ENCODE measurements at regions not wholly inside any gene's neighbourhood (a gene's known extent, or its start where the extent isn't known, plus 50 kb on each side); places are given as distances from the start of the nearest gene placed in this dataset.

DNA sequence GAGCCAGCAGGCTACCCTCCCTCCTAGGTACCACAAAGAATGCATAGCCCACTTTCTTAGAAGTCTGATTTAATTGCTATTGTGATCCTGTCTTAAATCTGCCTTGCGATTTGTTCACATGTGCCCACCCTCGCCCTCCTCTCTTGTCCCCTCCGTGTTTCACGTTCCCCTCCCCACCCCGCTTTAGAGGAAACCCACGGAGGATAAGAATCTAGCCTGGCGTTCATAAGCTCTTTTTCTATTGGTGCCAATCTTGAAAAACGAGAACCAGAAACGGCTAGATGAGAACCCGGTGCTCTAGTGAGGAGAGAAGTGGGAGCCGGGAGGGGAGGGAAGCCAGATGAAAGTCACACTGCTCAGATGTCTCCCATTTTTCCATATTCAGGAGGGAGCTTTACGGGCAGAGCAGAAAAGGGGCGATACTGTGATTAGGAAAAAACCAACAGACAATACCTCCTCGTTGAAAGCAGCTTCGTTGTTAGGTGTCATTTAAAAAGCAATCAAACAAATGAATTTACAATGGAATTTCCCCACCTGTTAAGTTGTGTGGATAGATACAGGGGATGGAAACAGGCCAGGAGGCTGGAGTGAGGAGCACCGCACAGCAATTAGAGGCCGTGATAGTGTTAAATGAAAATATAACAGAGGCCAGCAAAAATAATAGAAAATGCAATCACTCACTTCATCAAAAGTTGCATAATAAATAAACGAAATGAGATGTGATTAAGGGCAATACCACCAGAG is 272.1 kb downstream of the GATA3 start:
- H3K4me1 ChIP-seq: no peaks in the 10 kb centered on the region
- H3K36me3 ChIP-seq: no peaks in the 10 kb centered on the region
- TF ChIP-seq, protein P1, sequence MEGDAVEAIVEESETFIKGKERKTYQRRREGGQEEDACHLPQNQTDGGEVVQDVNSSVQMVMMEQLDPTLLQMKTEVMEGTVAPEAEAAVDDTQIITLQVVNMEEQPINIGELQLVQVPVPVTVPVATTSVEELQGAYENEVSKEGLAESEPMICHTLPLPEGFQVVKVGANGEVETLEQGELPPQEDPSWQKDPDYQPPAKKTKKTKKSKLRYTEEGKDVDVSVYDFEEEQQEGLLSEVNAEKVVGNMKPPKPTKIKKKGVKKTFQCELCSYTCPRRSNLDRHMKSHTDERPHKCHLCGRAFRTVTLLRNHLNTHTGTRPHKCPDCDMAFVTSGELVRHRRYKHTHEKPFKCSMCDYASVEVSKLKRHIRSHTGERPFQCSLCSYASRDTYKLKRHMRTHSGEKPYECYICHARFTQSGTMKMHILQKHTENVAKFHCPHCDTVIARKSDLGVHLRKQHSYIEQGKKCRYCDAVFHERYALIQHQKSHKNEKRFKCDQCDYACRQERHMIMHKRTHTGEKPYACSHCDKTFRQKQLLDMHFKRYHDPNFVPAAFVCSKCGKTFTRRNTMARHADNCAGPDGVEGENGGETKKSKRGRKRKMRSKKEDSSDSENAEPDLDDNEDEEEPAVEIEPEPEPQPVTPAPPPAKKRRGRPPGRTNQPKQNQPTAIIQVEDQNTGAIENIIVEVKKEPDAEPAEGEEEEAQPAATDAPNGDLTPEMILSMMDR (IDR thresholded peaks at IDR 0.05): no peak
- H3K4me3 ChIP-seq: no peak overlapping the region
- H3K27ac ChIP-seq: no peak overlapping the region
- no peaks in the 10 kb centered on the region for H3K9me3 ChIP-seq
- DNase-seq (ENCODE audit: low spot score): no peak
- H3K27me3 ChIP-seq: no peaks in the 10 kb centered on the region

DNA sequence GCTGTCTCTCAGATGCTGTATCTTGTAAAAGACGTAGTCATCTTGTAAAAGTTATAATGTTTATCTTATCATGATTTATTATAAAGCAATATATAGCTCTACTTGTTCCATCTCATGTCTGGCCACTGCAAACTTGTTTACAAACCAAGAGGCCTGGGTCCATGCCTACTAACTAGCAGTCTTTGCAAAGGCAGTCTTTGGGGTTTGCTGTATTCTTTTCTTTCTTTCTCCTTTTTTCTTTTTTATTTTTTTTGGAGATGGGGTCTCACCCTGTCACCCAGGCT is 272.6 kb downstream of the GATA3 start:
- DNase-seq (ENCODE audit: low spot score): no peak
- TF ChIP-seq, protein P1 (IDR thresholded peaks at IDR 0.05): no peak
- no peaks in the 10 kb centered on the region for H3K9me3 ChIP-seq
- H3K36me3 ChIP-seq: no peaks in the 10 kb centered on the region
- no peak overlapping the region for H3K4me3 ChIP-seq
- H3K27ac ChIP-seq: no peak overlapping the region
- H3K27me3 ChIP-seq: no peaks in the 10 kb centered on the region
- peaks cover 0 to under 1% of the 10 kb centered on the region in 2 donors for H3K4me1 ChIP-seq

DNA sequence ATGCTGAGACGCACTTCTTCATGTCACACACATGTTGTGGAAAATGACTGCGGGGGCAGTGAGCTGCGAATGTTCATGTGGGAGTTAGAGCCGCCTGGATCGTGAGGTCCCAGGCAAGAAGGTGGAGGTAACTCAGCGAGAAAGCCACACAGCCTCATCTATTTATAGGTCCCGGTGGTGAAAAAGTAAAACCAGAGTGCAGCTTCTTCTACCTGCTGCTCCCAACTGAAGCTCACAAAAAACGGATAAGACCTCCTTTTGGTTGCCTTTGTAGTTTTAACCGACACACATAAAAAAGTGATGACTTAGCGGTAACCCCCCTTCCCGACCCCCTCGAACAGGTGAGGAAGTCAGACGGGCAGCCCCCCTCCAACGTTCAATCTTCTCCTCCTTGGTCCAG is 276.9 kb downstream of the GATA3 start:
- Histone ChIP-seq H3K36me3 (no peaks in the 10 kb centered on the region), H3K4me1 (peaks cover 0 to 6% of the 10 kb centered on the region in 2 donors), H3K27ac (no peak overlapping the region), H3K4me3 (no peak overlapping the region), H3K9me3 (no peaks in the 10 kb centered on the region), H3K27me3 (no peaks in the 10 kb centered on the region)
- TF ChIP-seq, protein P1 (IDR thresholded peaks at IDR 0.05): no peak
- no peak for DNase-seq (ENCODE audit: low spot score)

DNA sequence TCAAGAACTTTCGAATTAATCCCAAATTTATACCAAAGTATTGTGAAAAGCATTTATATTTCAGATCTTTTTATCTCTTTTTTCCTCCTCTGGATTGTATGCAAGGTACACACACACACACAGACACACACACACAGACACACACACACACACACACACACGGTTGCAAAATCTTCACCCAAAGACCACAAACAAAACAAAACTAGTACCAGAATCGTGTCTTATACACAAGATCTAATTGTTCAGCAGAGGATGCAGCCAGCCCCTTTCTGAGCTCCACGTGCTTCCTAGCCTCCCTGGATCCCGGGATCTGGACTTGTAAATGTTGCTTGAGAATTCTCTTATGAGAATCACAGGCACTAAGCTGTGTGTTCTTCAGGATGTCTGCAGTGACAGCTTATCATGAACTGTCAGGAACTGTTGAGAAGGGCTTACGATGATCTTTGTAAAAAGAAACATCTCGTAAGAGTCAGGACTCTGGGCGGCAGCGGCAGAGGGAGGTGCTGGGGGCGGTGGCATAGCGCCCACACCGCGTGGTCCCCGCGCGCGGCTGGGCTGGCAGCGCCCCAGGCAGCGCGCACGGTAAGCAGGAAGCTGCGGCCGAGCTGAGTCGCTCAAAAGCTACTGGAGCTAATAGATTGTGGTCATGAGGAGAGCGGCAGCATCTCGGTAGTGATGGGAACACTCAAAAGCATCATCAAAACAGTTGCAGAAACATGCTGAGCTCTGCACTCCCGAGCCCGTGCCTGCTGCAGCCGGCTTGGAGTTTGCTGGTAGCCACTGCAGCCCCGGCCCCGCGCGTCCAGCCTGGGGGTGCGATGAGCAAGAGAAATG is 277.6 kb downstream of the GATA3 start:
- no peaks in the 10 kb centered on the region for H3K27me3 ChIP-seq

DNA sequence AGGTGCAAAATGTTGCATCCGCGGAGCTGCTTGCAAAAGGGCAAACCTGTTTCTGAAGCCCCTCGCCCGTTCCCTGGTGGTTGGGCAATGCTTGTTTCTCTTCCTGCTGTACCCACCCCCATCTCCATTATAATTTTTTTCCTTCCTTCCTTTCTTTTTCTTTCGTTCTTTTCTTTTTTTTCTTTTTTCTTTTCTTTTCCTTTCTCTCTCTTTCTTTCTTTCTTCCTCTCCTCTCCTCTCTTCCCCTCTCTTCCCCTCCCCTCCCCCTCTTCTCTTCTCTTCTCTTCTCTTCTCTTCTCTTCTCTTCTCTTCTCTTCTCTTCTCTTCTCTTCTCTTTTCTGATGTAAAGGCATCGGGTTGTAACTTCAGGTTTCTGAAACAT is 278.2 kb downstream of the GATA3 start:
- H3K27me3 ChIP-seq: no peaks in the 10 kb centered on the region
- no peaks in the 10 kb centered on the region for H3K9me3 ChIP-seq
- H3K36me3 ChIP-seq: no peaks in the 10 kb centered on the region
- TF ChIP-seq, protein P1 (IDR thresholded peaks at IDR 0.05): no peak
- H3K4me3 ChIP-seq: peak overlapping the region in 1 of 2 donors; percentile 40
- peaks cover 0 to 6% of the 10 kb centered on the region in 2 donors for H3K4me1 ChIP-seq
- no peak for DNase-seq (ENCODE audit: low spot score)
- H3K27ac ChIP-seq: no peak overlapping the region

More for the DNA sequence above, 277.6 kb downstream of the GATA3 start:
- peaks cover 0 to 6% of the 10 kb centered on the region in 2 donors for H3K4me1 ChIP-seq
- H3K27ac ChIP-seq: no peak overlapping the region
- no peak for DNase-seq (ENCODE audit: low spot score)
- TF ChIP-seq, protein P1 (IDR thresholded peaks at IDR 0.05): no peak
- H3K9me3 ChIP-seq: no peaks in the 10 kb centered on the region
- H3K36me3 ChIP-seq: no peaks in the 10 kb centered on the region
- peak overlapping the region in 1 of 2 donors; percentile 40 for H3K4me3 ChIP-seq

Data from right atrium auricular region (tissue), 2 donors.